ENCODE measurements at regions not wholly inside any gene's neighbourhood (a gene's known extent, or its start where the extent isn't known, plus 50 kb on each side); places are given as distances from the start of the nearest gene placed in this dataset.

DNA sequence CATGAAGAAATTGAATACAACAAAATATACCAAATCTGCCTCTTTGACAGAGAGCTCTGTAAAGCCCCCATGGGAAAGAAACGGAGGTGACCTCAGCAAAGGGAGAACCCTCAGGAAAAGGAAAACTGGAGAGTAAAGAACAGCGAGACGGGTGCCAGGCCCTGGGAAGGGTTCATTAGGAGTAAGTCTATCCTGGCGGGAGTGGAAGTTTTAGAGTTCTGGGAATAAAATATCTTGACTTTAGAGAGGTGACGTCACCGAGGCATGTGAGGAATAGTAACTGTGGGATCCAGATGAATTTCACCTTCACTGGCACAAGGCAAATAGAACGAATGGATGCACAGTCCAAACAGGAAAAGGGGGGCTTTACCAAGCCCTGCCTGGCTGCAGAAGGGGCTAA is 362.8 kb upstream of the IGFBP3 start:
- H2AK5ac ChIP-seq (ENCODE audit: low read depth, low read length), result no peak overlapping the region
- no peak overlapping the region for H3K9ac ChIP-seq (replicated peaks in 1 of 4; ENCODE audit: extremely low read depth in 1 of 4, low read depth in 3 of 4, low read length in 3 of 4)
- H4K8ac ChIP-seq (ENCODE audit: extremely low read depth, insufficient read depth, low read length), result no peak overlapping the region
- H2BK5ac ChIP-seq (ENCODE audit: low read depth, low read length), result no peak overlapping the region
- no peak overlapping the region for H4K91ac ChIP-seq (replicated peaks; ENCODE audit: insufficient read length, low read length)
- H3K56ac ChIP-seq (replicated peaks; ENCODE audit: insufficient read length, low read depth, low read length), result no peak overlapping the region
- H3K27ac ChIP-seq (ENCODE audit: low read depth, low read length), result no peak overlapping the region
- H2BK15ac ChIP-seq (ENCODE audit: low read length), result no peak overlapping the region
- CTCF ChIA-PET (ENCODE audit: partially characterized antibody), result interaction anchor here (1.7 kb wide), 1 partner anchor 366 kb away, joined by 3 read pairs; no protein-coding TSS in a partner anchor
- no peaks in the 10 kb centered on the region for H3K36me3 ChIP-seq (ENCODE audit: control insufficient read depth in 2 of 4, insufficient read depth in 4 of 4, low read length in 3 of 4)
- H3K4me3 ChIP-seq (ENCODE audit: extremely low read depth in 1 of 4, insufficient read depth in 2 of 4, low read depth in 3 of 4, low read length in 4 of 4), result no peak overlapping the region
- no peaks in the 10 kb centered on the region for H4K20me1 ChIP-seq (replicated peaks in 1 of 2; ENCODE audit: control insufficient read depth in 1 of 2, insufficient read depth in 2 of 2, low read length in 2 of 2)
- no peak overlapping the region for H4K5ac ChIP-seq (ENCODE audit: insufficient read length, low read depth, low read length)
- FAIRE-seq, result no peak
- H3K14ac ChIP-seq (ENCODE audit: insufficient read length), result no peak overlapping the region
- no peak overlapping the region for H3K23ac ChIP-seq (ENCODE audit: insufficient read length)
- 0 out of 2 replicates have a peak overlapping the region, but pooled peaks have one; percentile 27 for H2BK12ac ChIP-seq (ENCODE audit: low read depth, low read length)
- no peaks in the 10 kb centered on the region for H3K79me2 ChIP-seq (ENCODE audit: control insufficient read depth in 1 of 2, insufficient read depth in 2 of 2, low read length in 2 of 2)
- peaks cover 2 to 5% (median 4%) of the 10 kb centered on the region in 4 experiments; a peak in 3 of 7 replicates for H3K4me1 ChIP-seq (replicated peaks in 1 of 4; ENCODE audit: control insufficient read depth in 3 of 4, insufficient read depth in 4 of 4, low read length in 3 of 4)
- no peaks in the 10 kb centered on the region for H3K79me1 ChIP-seq (ENCODE audit: low read depth, low read length)
- H3K27me3 ChIP-seq (replicated peaks in 1 of 4; ENCODE audit: control insufficient read depth in 3 of 4, extremely low read depth in 1 of 4, insufficient read depth in 3 of 4, low read length in 3 of 4), result no peaks in the 10 kb centered on the region
- TF ChIP-seq TAF7 (optimal IDR thresholded peaks at IDR 0.05; ENCODE audit: borderline replicate concordance, low read depth, low read length) (no peak), GABPA (IDR thresholded peaks at IDR 0.05; ENCODE audit: borderline replicate concordance, insufficient read depth, low read length) (no peak), JUND (IDR thresholded peaks at IDR 0.05; ENCODE audit: low read length) (no peak)
- H2AFZ ChIP-seq (ENCODE audit: low read length), result no peak overlapping the region
- H2BK20ac ChIP-seq (ENCODE audit: low read length), result no peak overlapping the region
- 94% methylated on average over 7 of the region's 7 CpGs; no CpG with 5 or more reads in 1 of the 2 experiments for WGBS, 2 experiments (ENCODE audit: extremely low coverage in 1 of 2, insufficient coverage in 1 of 2, insufficient read length in 1 of 2, insufficient replicate concordance in 2 of 2, low coverage in 1 of 2, low lambda C conversion rate in 2 of 2, missing lambda C conversion rate in 1 of 2)
- no peaks in the 10 kb centered on the region for H3K23me2 ChIP-seq (ENCODE audit: low read depth, low read length)
- no peak overlapping the region for H3K4ac ChIP-seq (replicated peaks; ENCODE audit: insufficient read length, low read depth, low read length)
- POLR2A ChIA-PET (ENCODE audit: partially characterized antibody), result no interaction called here
- H3K9me3 ChIP-seq (ENCODE audit: insufficient read depth in 2 of 2, low read depth in 1 of 2, low read length in 1 of 2), result no peaks in the 10 kb centered on the region
- DNase-seq (ENCODE audit: low read depth in 1 of 2, low spot score in 2 of 2), result no peak
- H3K4me2 ChIP-seq (ENCODE audit: insufficient read depth in 1 of 2, low read depth in 2 of 2, low read length in 2 of 2), result no peak overlapping the region
- H2BK120ac ChIP-seq (replicated peaks; ENCODE audit: low read depth, low read length), result no peak overlapping the region
- H3K18ac ChIP-seq (ENCODE audit: extremely low read depth, low read length), result no peak overlapping the region

All from H1 (cell line).